GM23248 (cell line): ENCODE measurements at regions not wholly inside any gene's neighbourhood (a gene's known extent, or its start where the extent isn't known, plus 50 kb on each side); places are given as distances from the start of the nearest gene placed in this dataset.

Experiments
- DNase-seq: peaks from one replicate; pipeline ENCODE4 v3.0.0-alpha.2; 2015
- H2AFZ ChIP-seq: fragments of 200-600 bp; sonication (generic); 2 replicates; pipeline ENCODE4 v1.6.1; 2016; ENCODE audit warnings: antibody characterized with exemption
- H3F3A ChIP-seq: fragments of 200-600 bp; sonication (generic); 2 replicates; pipeline ENCODE4 v1.6.1; 2016; ENCODE audit warnings: mild to moderate bottlenecking, antibody characterized with exemption, mixed run types; ENCODE audit not compliant: insufficient read depth
- H3K27ac ChIP-seq: fragments of 200-600 bp; sonication (generic); 2 replicates; pipeline ENCODE4 v1.5.1; 2016; ENCODE audit warnings: mild to moderate bottlenecking
- H3K27me3 ChIP-seq: fragments of 200-600 bp; sonication (generic); replicated peaks from 2 replicates; pipeline ENCODE4 v1.6.1; 2016; ENCODE audit warnings: mild to moderate bottlenecking; ENCODE audit not compliant: insufficient read depth
- H3K36me3 ChIP-seq: fragments of 200-600 bp; sonication (generic); 2 replicates; pipeline ENCODE4 v1.6.1; 2016; ENCODE audit warnings: low read depth, mild to moderate bottlenecking
- H3K4me1 ChIP-seq: fragments of 200-600 bp; sonication (generic); 2 replicates; pipeline ENCODE4 v1.6.1; 2016; ENCODE audit warnings: mild to moderate bottlenecking; ENCODE audit not compliant: insufficient read depth
- H3K4me2 ChIP-seq: fragments of 200-600 bp; sonication (generic); one replicate; pipeline ENCODE4 v1.6.1; 2016; ENCODE audit warnings: mild to moderate bottlenecking; ENCODE audit not compliant: unreplicated experiment
- H3K4me3 ChIP-seq: fragments of 200-600 bp; sonication (generic); 2 replicates; pipeline ENCODE4 v1.5.1; 2016; ENCODE audit warnings: mild to moderate bottlenecking
- H3K79me2 ChIP-seq: fragments of 200-600 bp; sonication (generic); 2 replicates; pipeline ENCODE4 v1.6.1; 2016; ENCODE audit warnings: mild to moderate bottlenecking; ENCODE audit not compliant: insufficient read depth
- H3K9ac ChIP-seq: fragments of 200-600 bp; sonication (generic); 2 replicates; pipeline ENCODE4 v1.6.1; 2016; ENCODE audit warnings: mild to moderate bottlenecking
- H3K9me2 ChIP-seq: fragments of 200-600 bp; sonication (generic); 2 replicates; pipeline ENCODE4 v1.6.1; 2016; ENCODE audit warnings: mixed run types, mild to moderate bottlenecking, moderate library complexity; ENCODE audit not compliant: insufficient read depth
- H3K9me3 ChIP-seq: fragments of 200-600 bp; sonication (generic); one replicate; pipeline ENCODE4 v1.6.1; 2017; ENCODE audit warnings: low read depth
- H4K20me1 ChIP-seq: fragments of 200-600 bp; sonication (generic); 2 replicates; pipeline ENCODE4 v1.6.0; 2016; ENCODE audit not compliant: insufficient read depth
- EZH2 ChIP-seq: fragments of 200-600 bp; sonication (generic); IDR thresholded peaks from 2 replicates; pipeline ENCODE4 v1.6.1; 2018; ENCODE audit warnings: antibody characterized with exemption, mild to moderate bottlenecking; ENCODE audit not compliant: insufficient read depth, poor library complexity, severe bottlenecking
- EZH2phosphoT487 ChIP-seq: fragments of 200-600 bp; sonication (generic); IDR thresholded peaks from 2 replicates; pipeline ENCODE4 v1.6.1; 2018; ENCODE audit warnings: antibody characterized with exemption, moderate library complexity, mild to moderate bottlenecking, low read depth; ENCODE audit not compliant: insufficient read depth
- WGBS, 2 experiments: methylation state at CpG; one replicate each; pipeline ENCODE4 v1.1.6; 2015 to 2017; ENCODE audit warnings: low lambda C conversion rate in 2 of 2, low coverage in 1 of 2; ENCODE audit errors: missing lambda C conversion rate in 2 of 2; 5-methylcytosine and 5-hydroxymethylcytosine counted together
- in situ Hi-C: fragments of 300-500 bp; cut with MboI; formaldehyde crosslinking; loops from 2 replicates; pipeline ENCODE4 v1.15.0; 2020

DNA sequence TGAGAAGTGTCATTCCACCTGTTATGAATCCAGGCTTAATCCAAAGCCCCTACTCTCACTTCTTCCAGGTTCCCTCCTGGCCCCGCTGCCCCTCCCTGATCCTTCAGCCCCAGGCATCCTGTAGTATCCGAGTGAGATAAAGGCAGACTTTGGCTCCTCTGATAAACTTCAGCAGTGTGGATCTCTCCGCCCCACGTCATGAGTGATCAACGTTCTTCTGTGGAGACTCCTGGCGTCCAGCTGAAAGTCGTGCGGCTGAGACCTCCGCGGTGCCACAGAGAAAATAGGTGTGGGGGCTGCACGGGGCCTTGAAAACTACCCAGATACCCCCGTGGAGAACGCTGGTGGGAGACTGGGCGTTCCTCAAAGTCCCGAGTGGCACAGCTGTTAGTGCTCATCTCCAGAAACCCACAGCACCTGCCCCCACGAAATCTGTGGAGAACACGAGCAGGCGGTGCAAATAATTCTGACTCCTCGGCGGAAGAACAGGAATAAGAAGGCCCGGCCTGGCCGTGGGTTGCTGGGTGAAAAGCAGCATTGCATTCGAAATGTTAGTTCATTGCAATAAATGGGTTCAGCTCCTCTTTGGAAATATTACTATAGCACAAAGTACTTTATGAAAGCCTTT, 180.0 kb upstream of the RGS6 start:
- no peaks in the 10 kb centered on the region for H4K20me1 ChIP-seq
- peaks cover 4% of the 10 kb centered on the region for H3K9me3 ChIP-seq
- H3K9ac ChIP-seq: peak overlapping the region; percentile 49
- no peak for DNase-seq
- H2AFZ ChIP-seq: peak overlapping the region; percentile 70
- no peaks in the 10 kb centered on the region for H3K79me2 ChIP-seq
- H3K4me2 ChIP-seq: no peak overlapping the region
- WGBS, 2 experiments: 89 to 91% methylated on average over 23 of the region's 23 CpGs
- in situ Hi-C loops: loop anchor here (25.0 kb wide), 1 partner anchor 615 kb away; no protein-coding TSS in a partner anchor
- no peak overlapping the region for H3K4me3 ChIP-seq
- TF ChIP-seq EZH2 (no peak), EZH2phosphoT487 (no peak)
- H3K9me2 ChIP-seq: no peaks in the 10 kb centered on the region
- no peaks in the 10 kb centered on the region for H3F3A ChIP-seq
- H3K27ac ChIP-seq: no peak overlapping the region
- no peaks in the 10 kb centered on the region for H3K36me3 ChIP-seq
- H3K4me1 ChIP-seq: peaks cover 4% of the 10 kb centered on the region; the same call in 1 of the 2 replicates
- no peaks in the 10 kb centered on the region for H3K27me3 ChIP-seq

DNA sequence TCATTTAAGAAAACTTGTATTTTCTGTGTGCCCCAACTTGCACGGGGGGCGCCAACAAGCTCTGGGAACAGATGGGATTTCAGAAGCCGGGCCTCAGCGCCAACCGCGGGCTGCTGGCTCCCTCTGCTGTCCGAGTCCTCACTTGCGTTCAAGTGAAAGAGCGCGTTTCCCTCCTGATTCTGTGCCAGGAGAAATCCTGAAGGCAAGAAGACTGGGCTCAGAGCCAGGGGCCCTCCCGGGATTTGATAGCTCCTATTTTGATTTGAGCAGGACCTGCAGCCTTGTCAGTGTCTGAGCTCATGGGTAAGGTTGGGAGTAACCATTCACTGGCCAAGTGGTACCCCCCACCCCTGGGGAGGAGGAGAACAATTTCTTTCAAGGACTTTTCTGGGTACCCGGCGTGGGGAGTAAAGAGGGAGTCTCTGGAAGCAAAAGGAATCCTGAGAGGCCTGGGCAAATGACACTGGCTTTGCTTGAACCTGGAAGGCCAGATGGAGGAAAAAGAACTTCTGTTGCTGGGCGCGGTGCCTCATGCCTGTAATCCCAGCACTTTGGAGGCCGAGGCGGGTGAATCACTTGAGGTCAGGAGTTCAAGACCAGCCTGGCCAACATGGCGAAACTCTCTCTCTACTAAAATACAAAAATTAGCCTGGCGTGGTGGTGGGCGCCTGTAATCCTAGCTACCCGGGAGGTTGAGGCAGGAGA, 179.0 kb upstream of the RGS6 start:
- Histone ChIP-seq H3K79me2 (no peaks in the 10 kb centered on the region), H3K36me3 (no peaks in the 10 kb centered on the region), H4K20me1 (no peaks in the 10 kb centered on the region), H3K27me3 (no peaks in the 10 kb centered on the region), H3F3A (no peaks in the 10 kb centered on the region), H3K9me3 (no peaks in the 10 kb centered on the region), H3K4me2 (peak overlapping the region; percentile 80), H3K4me1 (peaks cover 4% of the 10 kb centered on the region; the same call in 1 of the 2 replicates), H2AFZ (peak overlapping the region; percentile 70), H3K9ac (peak overlapping the region; percentile 49), H3K4me3 (peak overlapping the region; percentile 60), H3K27ac (no peak overlapping the region), H3K9me2 (no peaks in the 10 kb centered on the region)
- DNase-seq: peak; percentile 91
- no peak for TF ChIP-seq EZH2
- no peak for TF ChIP-seq EZH2phosphoT487
- in situ Hi-C loops: loop anchor here (25.0 kb wide), 1 partner anchor 616 kb away; no protein-coding TSS in a partner anchor
- WGBS, 2 experiments: 26 to 27% methylated on average over 21 of the region's 21 CpGs

DNA sequence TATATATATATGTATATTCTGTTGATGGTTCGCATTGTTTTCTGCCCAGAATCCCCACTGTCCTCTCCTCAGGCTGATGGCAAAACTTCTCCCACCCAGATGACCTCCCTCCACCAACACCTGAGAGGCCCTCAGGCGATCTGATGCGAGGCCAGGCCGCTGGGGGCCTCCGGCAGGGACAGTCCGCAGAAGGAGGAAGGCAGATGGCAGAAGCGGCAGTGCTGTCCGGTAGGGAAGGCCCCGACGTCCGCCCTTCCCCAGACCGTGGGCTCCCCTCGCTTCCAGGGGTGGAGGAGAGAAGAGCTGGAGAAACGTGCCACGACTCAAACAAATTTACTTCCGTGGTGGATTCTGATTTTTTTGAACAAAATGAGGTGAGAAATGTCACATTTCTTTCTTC, 178.3 kb upstream of the RGS6 start:
- Histone ChIP-seq H3K4me3 (no peak overlapping the region), H3K36me3 (no peaks in the 10 kb centered on the region), H3F3A (no peaks in the 10 kb centered on the region), H3K9ac (no peak overlapping the region), H4K20me1 (no peaks in the 10 kb centered on the region), H3K4me2 (no peak overlapping the region), H3K27me3 (no peaks in the 10 kb centered on the region), H3K27ac (no peak overlapping the region), H3K79me2 (no peaks in the 10 kb centered on the region), H3K4me1 (peaks cover 4% of the 10 kb centered on the region; the same call in 1 of the 2 replicates), H2AFZ (no peak overlapping the region), H3K9me2 (no peaks in the 10 kb centered on the region), H3K9me3 (no peaks in the 10 kb centered on the region)
- in situ Hi-C loops: loop anchor here (25.0 kb wide), 1 partner anchor 617 kb away; no protein-coding TSS in a partner anchor
- WGBS, 2 experiments: 91 to 96% methylated on average over 16 of the region's 16 CpGs
- DNase-seq: no peak
- no peak for TF ChIP-seq EZH2
- no peak for TF ChIP-seq EZH2phosphoT487

DNA sequence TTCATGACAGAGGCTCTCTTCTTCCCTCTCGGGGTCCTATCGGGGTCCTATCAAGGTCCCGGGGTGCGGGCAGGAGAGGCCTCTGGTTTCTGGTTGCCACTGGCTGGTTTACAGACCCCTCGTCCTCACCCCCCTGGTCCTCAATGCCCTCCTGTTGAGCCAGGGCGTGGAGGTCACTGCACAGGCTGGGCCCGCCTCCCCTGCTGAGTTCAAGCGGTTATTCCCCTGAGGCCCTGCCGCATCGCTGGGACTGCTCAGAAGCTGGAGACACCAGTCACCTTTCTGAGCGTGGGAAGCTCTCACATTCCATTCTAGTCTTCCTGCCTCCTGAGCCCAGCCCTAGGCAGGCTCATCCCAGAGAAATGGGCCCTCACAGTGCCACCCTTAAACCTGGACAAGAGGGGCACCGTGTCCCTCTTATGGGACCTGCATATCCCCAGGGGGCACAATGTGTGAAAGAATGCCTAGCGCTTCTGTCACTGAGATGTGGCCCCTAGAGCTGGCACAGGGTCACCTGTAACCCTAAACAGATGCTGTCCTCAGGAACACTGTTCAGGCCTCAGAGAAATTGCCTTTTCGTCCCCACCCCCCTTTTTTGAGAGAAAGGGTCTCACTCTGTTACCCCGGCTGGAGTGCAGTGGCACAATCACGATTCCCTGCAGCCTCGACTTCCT, 177.7 kb upstream of the RGS6 start:
- DNase-seq: no peak
- Histone ChIP-seq H3K4me2 (no peak overlapping the region), H3K4me3 (no peak overlapping the region), H3K9ac (no peak overlapping the region), H2AFZ (no peak overlapping the region), H3K9me2 (no peaks in the 10 kb centered on the region), H3K36me3 (no peaks in the 10 kb centered on the region), H3K27ac (no peak overlapping the region), H3K9me3 (no peaks in the 10 kb centered on the region), H4K20me1 (no peaks in the 10 kb centered on the region), H3K4me1 (peaks cover 4% of the 10 kb centered on the region; the same call in 1 of the 2 replicates), H3K27me3 (no peaks in the 10 kb centered on the region), H3F3A (no peaks in the 10 kb centered on the region), H3K79me2 (no peaks in the 10 kb centered on the region)
- no peak for TF ChIP-seq EZH2
- no peak for TF ChIP-seq EZH2phosphoT487
- in situ Hi-C loops: loop anchor here (25.0 kb wide), 1 partner anchor 617 kb away; no protein-coding TSS in a partner anchor
- WGBS, 2 experiments: 95 to 97% methylated on average over 17 of the region's 17 CpGs
